ENCODE measurements at regions not wholly inside any gene's neighbourhood (a gene's known extent, or its start where the extent isn't known, plus 50 kb on each side); places are given as distances from the start of the nearest gene placed in this dataset.

DNA sequence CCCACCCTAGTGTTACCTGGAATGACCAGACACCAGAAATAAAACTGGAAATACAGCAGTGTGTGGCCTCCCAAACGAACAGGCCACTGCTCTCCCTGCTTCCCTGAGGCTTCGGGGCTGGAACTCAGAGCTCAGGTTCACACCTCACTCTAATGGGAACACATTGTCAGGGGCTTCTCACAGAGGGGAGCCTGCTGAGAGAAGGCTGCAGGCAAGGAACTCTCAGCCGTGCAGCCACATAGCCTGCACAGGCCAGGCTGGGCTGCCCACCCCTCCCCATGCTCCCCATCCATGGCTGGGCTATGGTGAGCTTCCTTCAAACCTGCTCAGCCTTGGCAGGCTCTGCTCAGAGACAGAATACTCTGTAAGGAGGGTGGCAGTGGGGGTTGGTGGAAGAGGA is 302.5 kb downstream of the EMP1 start (continued):
- TF ChIP-seq, protein P1, sequence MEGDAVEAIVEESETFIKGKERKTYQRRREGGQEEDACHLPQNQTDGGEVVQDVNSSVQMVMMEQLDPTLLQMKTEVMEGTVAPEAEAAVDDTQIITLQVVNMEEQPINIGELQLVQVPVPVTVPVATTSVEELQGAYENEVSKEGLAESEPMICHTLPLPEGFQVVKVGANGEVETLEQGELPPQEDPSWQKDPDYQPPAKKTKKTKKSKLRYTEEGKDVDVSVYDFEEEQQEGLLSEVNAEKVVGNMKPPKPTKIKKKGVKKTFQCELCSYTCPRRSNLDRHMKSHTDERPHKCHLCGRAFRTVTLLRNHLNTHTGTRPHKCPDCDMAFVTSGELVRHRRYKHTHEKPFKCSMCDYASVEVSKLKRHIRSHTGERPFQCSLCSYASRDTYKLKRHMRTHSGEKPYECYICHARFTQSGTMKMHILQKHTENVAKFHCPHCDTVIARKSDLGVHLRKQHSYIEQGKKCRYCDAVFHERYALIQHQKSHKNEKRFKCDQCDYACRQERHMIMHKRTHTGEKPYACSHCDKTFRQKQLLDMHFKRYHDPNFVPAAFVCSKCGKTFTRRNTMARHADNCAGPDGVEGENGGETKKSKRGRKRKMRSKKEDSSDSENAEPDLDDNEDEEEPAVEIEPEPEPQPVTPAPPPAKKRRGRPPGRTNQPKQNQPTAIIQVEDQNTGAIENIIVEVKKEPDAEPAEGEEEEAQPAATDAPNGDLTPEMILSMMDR (IDR thresholded peaks at IDR 0.05; ENCODE audit: low read depth, low read length, missing input control): no peak
- TF ChIP-seq, protein P2, sequence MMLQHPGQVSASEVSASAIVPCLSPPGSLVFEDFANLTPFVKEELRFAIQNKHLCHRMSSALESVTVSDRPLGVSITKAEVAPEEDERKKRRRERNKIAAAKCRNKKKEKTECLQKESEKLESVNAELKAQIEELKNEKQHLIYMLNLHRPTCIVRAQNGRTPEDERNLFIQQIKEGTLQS (IDR thresholded peaks at IDR 0.05): no peak
- TF ChIP-seq RXRA (IDR thresholded peaks at IDR 0.05): no peak

DNA sequence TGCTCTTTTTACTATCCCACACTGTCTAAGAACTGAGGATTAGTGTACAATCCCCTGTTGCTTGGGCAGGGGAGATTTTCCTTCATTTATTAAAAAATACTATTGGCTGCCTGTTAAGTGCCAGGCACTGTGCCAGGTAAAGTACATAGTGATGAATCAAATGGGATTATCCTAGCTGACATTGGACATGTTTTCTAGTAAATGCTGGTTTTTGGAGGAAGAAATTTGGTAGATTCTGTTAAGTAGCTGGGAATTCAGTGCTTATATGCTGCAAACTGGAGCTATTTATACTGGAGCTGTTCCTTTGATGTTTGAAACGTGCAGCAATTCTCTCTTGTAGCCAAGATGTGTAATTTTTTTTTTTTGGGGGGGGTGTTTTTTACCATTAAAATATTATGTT is 299.6 kb downstream of the EMP1 start:
- 80% methylated on average over 1 of the region's 1 CpG for WGBS
- H3K27ac ChIP-seq (ENCODE audit: low read depth in 1 of 2, low read length in 2 of 2): no peak overlapping the region
- H3K9me3 ChIP-seq (ENCODE audit: control insufficient read depth in 4 of 4, low read length in 3 of 4): no peaks in the 10 kb centered on the region
- H3K27me3 ChIP-seq (ENCODE audit: control insufficient read depth in 4 of 4, insufficient read depth in 4 of 4, low read length in 3 of 4): no peaks in the 10 kb centered on the region
- no peaks in the 10 kb centered on the region for H3K36me3 ChIP-seq (ENCODE audit: control insufficient read depth in 4 of 4, insufficient read depth in 3 of 4, low read depth in 1 of 4, low read length in 3 of 4)
- no peak overlapping the region for H3K4me3 ChIP-seq (ENCODE audit: low read depth in 1 of 3, low read length in 3 of 3)
- no peaks in the 10 kb centered on the region for H3K4me1 ChIP-seq (ENCODE audit: control insufficient read depth in 4 of 4, insufficient read depth in 4 of 4, low read length in 3 of 4)
- TF ChIP-seq, protein P2 (IDR thresholded peaks at IDR 0.05): no peak
- TF ChIP-seq SP1 (IDR thresholded peaks at IDR 0.05) (no peak), FOXA1 (IDR thresholded peaks at IDR 0.05) (no peak), RAD21 (IDR thresholded peaks at IDR 0.05) (no peak), RXRA (IDR thresholded peaks at IDR 0.05) (no peak), FOXA2 (IDR thresholded peaks at IDR 0.05) (no peak)
- TF ChIP-seq, protein P3, sequence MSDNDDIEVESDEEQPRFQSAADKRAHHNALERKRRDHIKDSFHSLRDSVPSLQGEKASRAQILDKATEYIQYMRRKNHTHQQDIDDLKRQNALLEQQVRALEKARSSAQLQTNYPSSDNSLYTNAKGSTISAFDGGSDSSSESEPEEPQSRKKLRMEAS (IDR thresholded peaks at IDR 0.05): no peak
- TF ChIP-seq, protein P4, sequence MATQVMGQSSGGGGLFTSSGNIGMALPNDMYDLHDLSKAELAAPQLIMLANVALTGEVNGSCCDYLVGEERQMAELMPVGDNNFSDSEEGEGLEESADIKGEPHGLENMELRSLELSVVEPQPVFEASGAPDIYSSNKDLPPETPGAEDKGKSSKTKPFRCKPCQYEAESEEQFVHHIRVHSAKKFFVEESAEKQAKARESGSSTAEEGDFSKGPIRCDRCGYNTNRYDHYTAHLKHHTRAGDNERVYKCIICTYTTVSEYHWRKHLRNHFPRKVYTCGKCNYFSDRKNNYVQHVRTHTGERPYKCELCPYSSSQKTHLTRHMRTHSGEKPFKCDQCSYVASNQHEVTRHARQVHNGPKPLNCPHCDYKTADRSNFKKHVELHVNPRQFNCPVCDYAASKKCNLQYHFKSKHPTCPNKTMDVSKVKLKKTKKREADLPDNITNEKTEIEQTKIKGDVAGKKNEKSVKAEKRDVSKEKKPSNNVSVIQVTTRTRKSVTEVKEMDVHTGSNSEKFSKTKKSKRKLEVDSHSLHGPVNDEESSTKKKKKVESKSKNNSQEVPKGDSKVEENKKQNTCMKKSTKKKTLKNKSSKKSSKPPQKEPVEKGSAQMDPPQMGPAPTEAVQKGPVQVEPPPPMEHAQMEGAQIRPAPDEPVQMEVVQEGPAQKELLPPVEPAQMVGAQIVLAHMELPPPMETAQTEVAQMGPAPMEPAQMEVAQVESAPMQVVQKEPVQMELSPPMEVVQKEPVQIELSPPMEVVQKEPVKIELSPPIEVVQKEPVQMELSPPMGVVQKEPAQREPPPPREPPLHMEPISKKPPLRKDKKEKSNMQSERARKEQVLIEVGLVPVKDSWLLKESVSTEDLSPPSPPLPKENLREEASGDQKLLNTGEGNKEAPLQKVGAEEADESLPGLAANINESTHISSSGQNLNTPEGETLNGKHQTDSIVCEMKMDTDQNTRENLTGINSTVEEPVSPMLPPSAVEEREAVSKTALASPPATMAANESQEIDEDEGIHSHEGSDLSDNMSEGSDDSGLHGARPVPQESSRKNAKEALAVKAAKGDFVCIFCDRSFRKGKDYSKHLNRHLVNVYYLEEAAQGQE (IDR thresholded peaks at IDR 0.05): no peak
- no peak overlapping the region for H3K9ac ChIP-seq (ENCODE audit: low read depth in 1 of 2, low read length in 2 of 2)
- DNase-seq (ENCODE audit: low spot score): no peak

DNA sequence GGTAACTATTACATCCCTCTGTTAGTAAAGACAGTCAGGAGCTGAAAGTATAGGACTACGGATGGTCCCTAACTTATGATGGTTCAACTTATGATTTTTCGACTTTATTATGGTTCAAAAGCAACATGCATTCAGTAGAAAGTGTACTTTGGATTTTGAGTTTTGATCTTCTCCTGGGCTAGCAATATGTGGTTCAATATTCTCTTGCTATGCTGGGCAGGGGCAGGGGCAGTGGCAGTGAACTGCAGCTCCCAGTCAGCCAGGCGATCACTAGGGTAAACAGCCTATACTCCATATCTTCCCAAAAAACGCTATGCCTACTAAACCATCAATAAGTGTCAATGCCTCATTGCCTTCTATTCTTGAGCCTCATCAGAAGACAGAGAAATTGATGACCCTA is 292.7 kb downstream of the EMP1 start:
- H3K27ac ChIP-seq (ENCODE audit: low read depth in 1 of 2, low read length in 2 of 2): no peak overlapping the region
- H3K9me3 ChIP-seq (ENCODE audit: control insufficient read depth in 4 of 4, low read length in 3 of 4): no peaks in the 10 kb centered on the region
- H3K36me3 ChIP-seq (ENCODE audit: control insufficient read depth in 4 of 4, insufficient read depth in 3 of 4, low read depth in 1 of 4, low read length in 3 of 4): no peaks in the 10 kb centered on the region
- TF ChIP-seq HNF4A (conservative IDR thresholded peaks at IDR 0.05) (peak; percentile 58 to 65), RXRA (IDR thresholded peaks at IDR 0.05) (peak in 1 of 2 donors; percentile 24)
- TF ChIP-seq, protein P1 (IDR thresholded peaks at IDR 0.05; ENCODE audit: low read depth, low read length, missing input control): no peak
- no peak overlapping the region for H3K9ac ChIP-seq (ENCODE audit: low read depth in 1 of 2, low read length in 2 of 2)
- peaks cover 0 to 19% (median 7%) of the 10 kb centered on the region in 4 donors for H3K4me1 ChIP-seq (ENCODE audit: control insufficient read depth in 4 of 4, insufficient read depth in 4 of 4, low read length in 3 of 4)
- WGBS: 47% methylated on average over 4 of the region's 4 CpGs
- H3K27me3 ChIP-seq (ENCODE audit: control insufficient read depth in 4 of 4, insufficient read depth in 4 of 4, low read length in 3 of 4): no peaks in the 10 kb centered on the region
- no peak for DNase-seq (ENCODE audit: low spot score)
- no peak overlapping the region for H3K4me3 ChIP-seq (ENCODE audit: low read depth in 1 of 3, low read length in 3 of 3)

Measured in liver (tissue), 8 donors.